Activated CD8-positive, alpha-beta T cell treated with anti-CD3 and anti-CD28 coated beads for 36 hours (primary cell): ENCODE measurements at regions not wholly inside any gene's neighbourhood (a gene's known extent, or its start where the extent isn't known, plus 50 kb on each side); places are given as distances from the start of the nearest gene placed in this dataset.

ENCODE experiments used
- ATAC-seq: fragments of 200-7000 bp; cut with Tn5 transposase; one replicate; pipeline ENCODE4 v1.10.0; 2021; ENCODE audit warnings: mild to moderate bottlenecking, moderate library complexity
- CTCF ChIA-PET: fragments of 350-600 bp; sonication (Branson Sonifier 250); formaldehyde crosslinking; loops from one replicate; lab custom pipeline; 2021; ENCODE audit warnings: antibody characterized with exemption; lab: Charles Lee
- POLR2A ChIA-PET: fragments of 350-600 bp; sonication (Branson Sonifier 250); formaldehyde crosslinking; loops from one replicate; lab custom pipeline; 2021; ENCODE audit warnings: antibody characterized with exemption; lab: Charles Lee
- DNase-seq: peaks from one replicate; pipeline ENCODE4 v3.0.0-alpha.2; 2020
- H3K27ac Mint-ChIP-seq: one replicate; pipeline ENCODE4 v1.8.0; 2021; ENCODE audit warnings: mild to moderate bottlenecking, mixed read lengths
- H3K27me3 Mint-ChIP-seq: one replicate; pipeline ENCODE4 v1.8.0; 2021; ENCODE audit warnings: mixed read lengths
- H3K36me3 Mint-ChIP-seq: one replicate; pipeline ENCODE4 v1.8.0; 2021; ENCODE audit warnings: low read depth, mixed read lengths
- H3K4me1 Mint-ChIP-seq: one replicate; pipeline ENCODE4 v1.8.0; 2021; ENCODE audit warnings: low read depth, mixed read lengths
- H3K4me3 Mint-ChIP-seq: one replicate; pipeline ENCODE4 v1.8.0; 2021; ENCODE audit warnings: mild to moderate bottlenecking, moderate library complexity, mixed read lengths
- H3K9me3 Mint-ChIP-seq: one replicate; pipeline ENCODE4 v1.8.0; 2021; ENCODE audit warnings: mixed read lengths
- CTCF ChIP-seq: fragments of 200-600 bp; IDR thresholded peaks from one replicate; pipeline ENCODE4 v1.8.0; 2022; ENCODE audit warnings: antibody characterized with exemption, mild to moderate bottlenecking
- intact Hi-C: fragments of 100-400 bp; cut with micrococcal nuclease; formaldehyde crosslinking; loops from one replicate; pipeline ENCODE4 v1.10.0; 2022

- ChIA-PET CTCF (no interaction called here), POLR2A (no interaction called here)
- no peak for TF ChIP-seq CTCF
- Mint-ChIP-seq H3K4me3 (no peak overlapping the region), H3K27ac (no peak overlapping the region), H3K4me1 (no peaks in the 10 kb centered on the region), H3K27me3 (peaks cover 15% of the 10 kb centered on the region), H3K36me3 (no peaks in the 10 kb centered on the region), H3K9me3 (no peaks in the 10 kb centered on the region)
- no peak for DNase-seq
- ATAC-seq: no peak
- intact Hi-C loops: no loop called here
Observed at GRCh38 chr7:121002-121785, 71.2 kb upstream of the FAM20C start.

GRCh38 chr7:123237-123636 lies 69.1 kb upstream of the FAM20C start:
- no peaks in the 10 kb centered on the region for H3K4me1 Mint-ChIP-seq
- POLR2A ChIA-PET: no interaction called here
- peaks cover 7% of the 10 kb centered on the region for H3K27me3 Mint-ChIP-seq
- no peak for TF ChIP-seq CTCF
- H3K36me3 Mint-ChIP-seq: no peaks in the 10 kb centered on the region
- DNase-seq: no peak
- CTCF ChIA-PET: no interaction called here
- intact Hi-C loops: no loop called here
- no peak for ATAC-seq
- H3K4me3 Mint-ChIP-seq: no peak overlapping the region
- H3K9me3 Mint-ChIP-seq: no peaks in the 10 kb centered on the region
- no peak overlapping the region for H3K27ac Mint-ChIP-seq

GRCh38 chr7:124130-124949 lies 68.0 kb upstream of the FAM20C start:
- CTCF ChIA-PET: no interaction called here
- Mint-ChIP-seq H3K4me3 (no peak overlapping the region), H3K27me3 (no peaks in the 10 kb centered on the region), H3K36me3 (no peaks in the 10 kb centered on the region), H3K9me3 (no peaks in the 10 kb centered on the region), H3K4me1 (no peaks in the 10 kb centered on the region), H3K27ac (no peak overlapping the region)
- POLR2A ChIA-PET: no interaction called here
- DNase-seq (no peak), ATAC-seq (no peak)
- no peak for TF ChIP-seq CTCF
- intact Hi-C loops: no loop called here

GRCh38 chr7:125061-125475 lies 67.3 kb upstream of the FAM20C start:
- Mint-ChIP-seq H3K4me1 (no peaks in the 10 kb centered on the region), H3K27me3 (no peaks in the 10 kb centered on the region), H3K9me3 (no peaks in the 10 kb centered on the region), H3K4me3 (no peak overlapping the region), H3K36me3 (no peaks in the 10 kb centered on the region), H3K27ac (no peak overlapping the region)
- TF ChIP-seq CTCF: no peak
- CTCF ChIA-PET: no interaction called here
- POLR2A ChIA-PET: no interaction called here
- intact Hi-C loops: no loop called here
- no peak for DNase-seq
- no peak for ATAC-seq

GRCh38 chr7:125661-126060 lies 66.7 kb upstream of the FAM20C start:
- TF ChIP-seq CTCF: no peak
- intact Hi-C loops: no loop called here
- H3K36me3 Mint-ChIP-seq: no peaks in the 10 kb centered on the region
- no peak overlapping the region for H3K4me3 Mint-ChIP-seq
- H3K4me1 Mint-ChIP-seq: no peaks in the 10 kb centered on the region
- H3K27me3 Mint-ChIP-seq: no peaks in the 10 kb centered on the region
- no peak overlapping the region for H3K27ac Mint-ChIP-seq
- ATAC-seq (no peak), DNase-seq (no peak)
- H3K9me3 Mint-ChIP-seq: no peaks in the 10 kb centered on the region
- ChIA-PET CTCF (no interaction called here), POLR2A (no interaction called here)
